ENCODE measurements at regions not wholly inside any gene's neighbourhood (a gene's known extent, or its start where the extent isn't known, plus 50 kb on each side); places are given as distances from the start of the nearest gene placed in this dataset.
"Not testable (repeated sequence)": the region's sequence is repeated elsewhere in the genome, so short reads cannot be mapped to it uniquely, and the experiment has no call there.

DNA sequence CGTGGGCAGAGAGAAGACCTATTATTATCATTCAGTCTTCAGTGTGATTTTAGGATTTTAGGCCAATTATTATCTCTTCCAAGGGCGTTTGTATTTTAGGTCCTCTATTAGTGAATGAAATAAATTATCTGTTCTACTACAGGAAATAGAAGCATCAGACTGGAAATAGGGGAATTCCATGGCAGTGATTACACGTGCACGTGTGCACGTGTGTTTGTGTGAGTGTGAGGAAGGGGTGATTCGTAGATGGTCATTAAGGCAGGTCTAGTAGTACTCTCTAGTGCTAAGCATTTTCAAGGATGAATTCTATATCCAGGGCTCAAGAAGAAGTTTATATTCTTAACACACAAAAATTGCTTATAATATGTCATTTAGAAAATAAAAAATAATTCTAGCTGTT lies 623.2 kb downstream of the GATA3 start:
- DNase-seq (ENCODE audit: low read depth, low spot score): no peak
- no peaks in the 10 kb centered on the region for H3K9me3 ChIP-seq (ENCODE audit: control insufficient read depth, insufficient read depth, low read length)
- no peaks in the 10 kb centered on the region for H3K4me1 ChIP-seq (ENCODE audit: control insufficient read depth, insufficient read depth, low read length)
- H3K27ac ChIP-seq (ENCODE audit: low read length): no peak overlapping the region
- H3K36me3 ChIP-seq (ENCODE audit: control insufficient read depth, insufficient read depth, low read length): no peaks in the 10 kb centered on the region
- no peaks in the 10 kb centered on the region for H3K27me3 ChIP-seq (ENCODE audit: control insufficient read depth, insufficient read depth, low read length)
- no peak overlapping the region for H3K4me3 ChIP-seq (ENCODE audit: low read length)
- no CpG with 5 or more reads among the region's 6 CpGs for WGBS (ENCODE audit: insufficient coverage, insufficient read length)

GRCh38 chr10:8684916-8685315 lies 630.4 kb downstream of the GATA3 start:
- H3K27me3 ChIP-seq (ENCODE audit: control insufficient read depth, insufficient read depth, low read length); H3K4me3 ChIP-seq (ENCODE audit: low read length); DNase-seq (ENCODE audit: low read depth, low spot score); H3K36me3 ChIP-seq (ENCODE audit: control insufficient read depth, insufficient read depth, low read length); H3K27ac ChIP-seq (ENCODE audit: low read length); H3K4me1 ChIP-seq (ENCODE audit: control insufficient read depth, insufficient read depth, low read length); H3K9me3 ChIP-seq (ENCODE audit: control insufficient read depth, insufficient read depth, low read length): not testable (repeated sequence)
- whole genome bisulfite sequencing (ENCODE audit: insufficient coverage, insufficient read length): no CpG with 5 or more reads among the region's 3 CpGs

DNA sequence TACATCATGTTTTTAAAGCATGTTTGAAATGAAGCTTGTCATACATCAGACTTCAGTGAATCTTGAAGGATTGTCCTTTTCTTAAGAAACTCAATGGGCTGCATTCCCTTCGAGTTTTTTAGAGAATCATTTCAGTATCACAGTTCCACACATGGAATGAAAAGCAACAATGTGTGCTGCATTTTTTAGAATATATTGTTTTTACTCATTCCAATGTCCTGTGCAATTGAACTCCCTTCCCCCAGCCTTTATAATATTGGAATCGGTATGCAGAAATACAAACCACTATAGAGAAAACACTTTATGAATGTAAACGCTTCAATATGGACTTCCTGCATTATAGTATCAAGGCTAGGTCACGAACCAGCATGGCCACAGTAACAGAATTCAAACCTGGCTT lies 634.4 kb downstream of the GATA3 start:
- H3K36me3 ChIP-seq (ENCODE audit: control insufficient read depth, insufficient read depth, low read length): no peaks in the 10 kb centered on the region
- DNase-seq (ENCODE audit: low read depth, low spot score): no peak
- no peak overlapping the region for H3K27ac ChIP-seq (ENCODE audit: low read length)
- no peaks in the 10 kb centered on the region for H3K9me3 ChIP-seq (ENCODE audit: control insufficient read depth, insufficient read depth, low read length)
- H3K27me3 ChIP-seq (ENCODE audit: control insufficient read depth, insufficient read depth, low read length): no peaks in the 10 kb centered on the region
- no peaks in the 10 kb centered on the region for H3K4me1 ChIP-seq (ENCODE audit: control insufficient read depth, insufficient read depth, low read length)
- H3K4me3 ChIP-seq (ENCODE audit: low read length): no peak overlapping the region
- no CpG with 5 or more reads among the region's 4 CpGs for WGBS (ENCODE audit: insufficient coverage, insufficient read length)

DNA sequence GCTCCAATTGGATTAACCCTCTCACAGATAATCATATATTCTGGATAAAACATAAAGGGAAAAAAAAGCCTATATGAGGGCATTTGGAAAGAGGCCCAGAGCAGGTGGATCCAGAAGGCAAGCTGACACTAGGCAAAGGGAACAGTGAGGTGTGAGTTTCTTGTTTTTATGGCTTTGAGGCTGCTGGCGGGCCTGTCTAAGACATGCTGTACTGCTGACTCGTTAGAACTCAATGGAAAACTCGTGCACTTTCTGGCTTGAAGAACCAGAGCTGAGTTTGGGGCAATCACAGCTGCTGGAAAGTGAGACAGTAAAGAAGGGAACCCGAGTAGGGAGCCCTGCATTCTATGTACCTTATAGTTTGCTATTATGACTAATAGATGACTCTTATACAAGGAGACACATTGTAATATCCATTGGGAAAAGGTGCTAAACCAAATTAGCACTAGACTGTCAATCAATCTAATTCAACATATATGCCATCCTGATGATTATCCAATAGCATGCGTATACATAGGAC lies 637.1 kb downstream of the GATA3 start:
- no peak overlapping the region for H3K4me3 ChIP-seq (ENCODE audit: low read length)
- H3K27ac ChIP-seq (ENCODE audit: low read length): no peak overlapping the region
- no peaks in the 10 kb centered on the region for H3K9me3 ChIP-seq (ENCODE audit: control insufficient read depth, insufficient read depth, low read length)
- DNase-seq (ENCODE audit: low read depth, low spot score): no peak
- WGBS (ENCODE audit: insufficient coverage, insufficient read length): no CpG with 5 or more reads among the region's 5 CpGs
- H3K36me3 ChIP-seq (ENCODE audit: control insufficient read depth, insufficient read depth, low read length): no peaks in the 10 kb centered on the region
- no peaks in the 10 kb centered on the region for H3K4me1 ChIP-seq (ENCODE audit: control insufficient read depth, insufficient read depth, low read length)
- no peaks in the 10 kb centered on the region for H3K27me3 ChIP-seq (ENCODE audit: control insufficient read depth, insufficient read depth, low read length)

DNA sequence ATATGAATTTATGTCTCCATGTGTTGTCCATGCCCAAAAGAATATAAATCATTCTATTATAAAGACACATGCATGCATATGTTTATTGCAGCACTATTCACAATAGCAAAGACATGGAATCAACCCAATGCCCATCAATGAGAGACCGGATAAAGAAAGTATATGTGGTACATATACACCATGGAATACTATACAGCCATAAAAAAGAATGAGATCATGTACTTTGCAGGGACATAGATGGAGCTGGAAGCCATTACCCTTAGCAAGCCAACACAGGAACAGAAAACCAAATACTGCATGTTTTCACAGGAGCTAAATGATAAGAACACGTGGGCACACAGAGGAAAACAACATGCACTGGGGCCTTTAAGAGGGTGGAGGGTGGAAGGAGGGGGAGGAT lies 639.1 kb downstream of the GATA3 start:
- not testable (repeated sequence) for H3K27me3 ChIP-seq (ENCODE audit: control insufficient read depth, insufficient read depth, low read length); H3K9me3 ChIP-seq (ENCODE audit: control insufficient read depth, insufficient read depth, low read length); H3K36me3 ChIP-seq (ENCODE audit: control insufficient read depth, insufficient read depth, low read length); H3K4me1 ChIP-seq (ENCODE audit: control insufficient read depth, insufficient read depth, low read length); DNase-seq (ENCODE audit: low read depth, low spot score); H3K4me3 ChIP-seq (ENCODE audit: low read length); H3K27ac ChIP-seq (ENCODE audit: low read length)
- no CpG with 5 or more reads among the region's 2 CpGs for WGBS (ENCODE audit: insufficient coverage, insufficient read length)

DNA sequence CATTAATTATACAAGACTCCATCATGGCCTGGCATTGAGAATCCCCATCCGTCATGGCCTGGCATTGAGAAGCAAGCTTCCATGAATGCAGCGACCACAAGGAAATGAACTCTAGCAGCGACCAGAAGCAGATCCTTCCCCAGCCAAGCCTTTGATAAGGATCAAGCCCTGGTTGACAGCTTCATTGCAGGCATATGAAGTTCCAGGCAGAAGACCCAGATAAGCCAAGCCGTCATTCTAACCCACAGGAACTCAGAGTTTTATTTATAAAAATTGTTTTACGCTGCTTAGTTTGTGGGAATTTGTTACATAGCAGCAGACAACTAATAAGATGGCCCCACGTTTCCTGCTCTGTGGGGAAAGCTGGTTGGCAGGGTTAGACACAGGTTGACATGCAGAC lies 642.3 kb downstream of the GATA3 start:
- Histone ChIP-seq H3K27ac (ENCODE audit: low read length) (no peak overlapping the region), H3K9me3 (ENCODE audit: control insufficient read depth, insufficient read depth, low read length) (no peaks in the 10 kb centered on the region), H3K36me3 (ENCODE audit: control insufficient read depth, insufficient read depth, low read length) (no peaks in the 10 kb centered on the region), H3K27me3 (ENCODE audit: control insufficient read depth, insufficient read depth, low read length) (no peaks in the 10 kb centered on the region), H3K4me1 (ENCODE audit: control insufficient read depth, insufficient read depth, low read length) (no peaks in the 10 kb centered on the region), H3K4me3 (ENCODE audit: low read length) (no peak overlapping the region)
- no peak for DNase-seq (ENCODE audit: low read depth, low spot score)
- no CpG with 5 or more reads among the region's 6 CpGs for WGBS (ENCODE audit: insufficient coverage, insufficient read length)

DNA sequence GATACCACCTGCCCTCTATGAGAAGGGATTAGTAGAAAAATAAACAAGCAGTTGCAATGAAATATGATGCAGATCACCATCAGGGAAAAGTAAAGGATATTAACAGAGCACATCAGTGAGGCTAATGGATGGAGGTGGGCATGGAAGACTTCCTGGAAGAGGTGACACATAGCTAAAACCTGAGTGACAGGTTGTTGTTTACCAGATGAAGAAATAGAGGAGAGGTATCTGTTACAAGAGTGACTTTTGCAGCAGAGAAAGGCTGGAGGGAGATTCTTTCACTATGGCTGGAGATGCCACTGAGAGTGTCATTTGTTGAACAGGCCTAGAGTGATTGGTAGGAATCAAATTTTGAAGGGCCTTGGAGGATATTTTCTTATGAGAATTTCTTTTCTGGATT lies 646.2 kb downstream of the GATA3 start:
- DNase-seq (ENCODE audit: low read depth, low spot score): no peak
- Histone ChIP-seq H3K27ac (ENCODE audit: low read length) (no peak overlapping the region), H3K9me3 (ENCODE audit: control insufficient read depth, insufficient read depth, low read length) (no peaks in the 10 kb centered on the region), H3K4me3 (ENCODE audit: low read length) (no peak overlapping the region), H3K4me1 (ENCODE audit: control insufficient read depth, insufficient read depth, low read length) (no peaks in the 10 kb centered on the region), H3K27me3 (ENCODE audit: control insufficient read depth, insufficient read depth, low read length) (no peaks in the 10 kb centered on the region), H3K36me3 (ENCODE audit: control insufficient read depth, insufficient read depth, low read length) (no peaks in the 10 kb centered on the region)

- no peak overlapping the region for H3K4me3 ChIP-seq (ENCODE audit: low read length)
- DNase-seq (ENCODE audit: low read depth, low spot score): no peak
- no peak overlapping the region for H3K27ac ChIP-seq (ENCODE audit: low read length)
- H3K36me3 ChIP-seq (ENCODE audit: control insufficient read depth, insufficient read depth, low read length): no peaks in the 10 kb centered on the region
- H3K27me3 ChIP-seq (ENCODE audit: control insufficient read depth, insufficient read depth, low read length): no peaks in the 10 kb centered on the region
- no CpG with 5 or more reads among the region's 4 CpGs for WGBS (ENCODE audit: insufficient coverage, insufficient read length)
- no peaks in the 10 kb centered on the region for H3K4me1 ChIP-seq (ENCODE audit: control insufficient read depth, insufficient read depth, low read length)
- no peaks in the 10 kb centered on the region for H3K9me3 ChIP-seq (ENCODE audit: control insufficient read depth, insufficient read depth, low read length)
Measured at GRCh38 chr10:8702181-8702580, 647.7 kb downstream of the GATA3 start.

DNA sequence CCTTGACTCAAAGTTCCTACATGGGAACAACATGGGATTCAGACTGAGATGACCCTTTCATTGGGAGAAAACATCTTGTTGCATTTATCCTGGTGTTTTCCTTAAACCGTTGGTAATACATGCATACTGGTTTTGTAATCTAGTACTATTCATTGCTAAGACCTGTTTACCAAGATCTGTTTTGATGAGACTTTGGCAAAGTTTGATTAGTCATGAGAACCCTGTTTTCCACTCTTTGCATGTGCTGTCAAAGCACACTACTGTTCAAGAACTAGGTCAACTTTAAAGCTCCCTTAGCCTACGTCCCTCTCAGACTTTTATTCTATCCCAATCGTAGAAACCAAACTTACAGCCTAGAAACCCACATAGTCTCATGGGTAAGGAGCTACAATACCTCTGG lies 650.9 kb downstream of the GATA3 start:
- no peak for DNase-seq (ENCODE audit: low read depth, low spot score)
- Histone ChIP-seq H3K9me3 (ENCODE audit: control insufficient read depth, insufficient read depth, low read length) (no peaks in the 10 kb centered on the region), H3K4me1 (ENCODE audit: control insufficient read depth, insufficient read depth, low read length) (no peaks in the 10 kb centered on the region), H3K4me3 (ENCODE audit: low read length) (no peak overlapping the region), H3K36me3 (ENCODE audit: control insufficient read depth, insufficient read depth, low read length) (no peaks in the 10 kb centered on the region), H3K27me3 (ENCODE audit: control insufficient read depth, insufficient read depth, low read length) (no peaks in the 10 kb centered on the region), H3K27ac (ENCODE audit: low read length) (no peak overlapping the region)
- WGBS (ENCODE audit: insufficient coverage, insufficient read length): no CpG with 5 or more reads among the region's 3 CpGs

- WGBS (ENCODE audit: insufficient coverage, insufficient read length): no CpG with 5 or more reads among the region's 4 CpGs
- no peaks in the 10 kb centered on the region for H3K9me3 ChIP-seq (ENCODE audit: control insufficient read depth, insufficient read depth, low read length)
- no peak overlapping the region for H3K27ac ChIP-seq (ENCODE audit: low read length)
- H3K36me3 ChIP-seq (ENCODE audit: control insufficient read depth, insufficient read depth, low read length): no peaks in the 10 kb centered on the region
- no peak overlapping the region for H3K4me3 ChIP-seq (ENCODE audit: low read length)
- H3K27me3 ChIP-seq (ENCODE audit: control insufficient read depth, insufficient read depth, low read length): no peaks in the 10 kb centered on the region
- DNase-seq (ENCODE audit: low read depth, low spot score): no peak
- H3K4me1 ChIP-seq (ENCODE audit: control insufficient read depth, insufficient read depth, low read length): no peaks in the 10 kb centered on the region
Measured at GRCh38 chr10:8712656-8713055, 658.2 kb downstream of the GATA3 start.

DNA sequence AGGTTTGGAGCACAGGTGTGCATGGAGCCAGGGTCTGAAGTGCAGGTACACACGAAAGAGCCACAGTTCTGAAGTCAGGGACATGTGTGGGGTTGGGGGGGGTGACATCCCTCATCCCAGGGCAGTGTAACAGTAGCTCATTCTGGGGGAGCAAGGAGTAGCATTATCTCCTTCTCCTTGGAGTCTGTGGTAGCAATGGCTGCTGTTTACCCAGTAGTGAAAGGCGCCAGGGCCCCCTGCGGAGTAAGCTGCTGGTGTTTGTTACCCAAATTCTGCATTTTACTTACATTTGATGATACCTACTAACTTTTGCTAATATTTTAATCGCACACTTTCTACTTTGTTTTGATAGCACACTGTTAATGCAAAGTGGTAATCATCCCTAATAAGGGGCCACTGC lies 665.5 kb downstream of the GATA3 start:
- H3K9me3 ChIP-seq (ENCODE audit: control insufficient read depth, insufficient read depth, low read length): no peaks in the 10 kb centered on the region
- DNase-seq (ENCODE audit: low read depth, low spot score): no peak
- H3K27ac ChIP-seq (ENCODE audit: low read length): no peak overlapping the region
- H3K27me3 ChIP-seq (ENCODE audit: control insufficient read depth, insufficient read depth, low read length): no peaks in the 10 kb centered on the region
- WGBS (ENCODE audit: insufficient coverage, insufficient read length): no CpG with 5 or more reads among the region's 4 CpGs
- H3K4me1 ChIP-seq (ENCODE audit: control insufficient read depth, insufficient read depth, low read length): no peaks in the 10 kb centered on the region
- H3K4me3 ChIP-seq (ENCODE audit: low read length): no peak overlapping the region
- no peaks in the 10 kb centered on the region for H3K36me3 ChIP-seq (ENCODE audit: control insufficient read depth, insufficient read depth, low read length)

All from iPS DF 6.9 (cell line).